Inflammatory macrophage treated with lipopolysaccharide for 4 hours (primary cell): ENCODE measurements at regions not wholly inside any gene's neighbourhood (a gene's known extent, or its start where the extent isn't known, plus 50 kb on each side); places are given as distances from the start of the nearest gene placed in this dataset.
"Not testable (repeated sequence)": the region's sequence is repeated elsewhere in the genome, so short reads cannot be mapped to it uniquely, and the experiment has no call there.

Experiments used
- DNase-seq: peaks from one replicate; pipeline ENCODE4 v3.0.0-alpha.2; 2020

- no peak for DNase-seq
These were observed 72.1 kb upstream of the HSPA9 start for GRCh38 chr5:138647261-138647788.

GRCh38 chr5:138646671-138647070 is 71.5 kb upstream of the HSPA9 start:
- DNase-seq, result no peak

- no peak for DNase-seq
These were observed 70.8 kb upstream of the HSPA9 start for GRCh38 chr5:138645778-138646575.

- DNase-seq, result no peak
These were observed 68.0 kb upstream of the HSPA9 start for GRCh38 chr5:138643040-138643791.

- DNase-seq, result peak; percentile 73
These were observed 66.5 kb upstream of the HSPA9 start for GRCh38 chr5:138641547-138642298.

- DNase-seq, result no peak
These were observed 65.5 kb upstream of the HSPA9 start for GRCh38 chr5:138640646-138641254.

GRCh38 chr5:138640138-138640537 is 64.9 kb upstream of the HSPA9 start:
- no peak for DNase-seq

- DNase-seq, result no peak
These were observed 64.1 kb upstream of the HSPA9 start for GRCh38 chr5:138639326-138639725.

GRCh38 chr5:138637256-138637655 is 62.1 kb upstream of the HSPA9 start:
- DNase-seq, result no peak

GRCh38 chr5:138636398-138636944 is 61.3 kb upstream of the HSPA9 start:
- DNase-seq, result no peak

GRCh38 chr5:138635708-138636107 is 60.5 kb upstream of the HSPA9 start:
- no peak for DNase-seq

GRCh38 chr5:138635265-138635664 is 60.1 kb upstream of the HSPA9 start:
- DNase-seq, result no peak

GRCh38 chr5:138634804-138635203 is 59.6 kb upstream of the HSPA9 start:
- DNase-seq, result not testable (repeated sequence)

GRCh38 chr5:138632900-138633489 is 57.8 kb upstream of the HSPA9 start:
- DNase-seq, result peak; percentile 94

- no peak for DNase-seq
These were observed 56.1 kb upstream of the HSPA9 start for GRCh38 chr5:138631096-138631928.

GRCh38 chr5:138629392-138629791 is 54.2 kb upstream of the HSPA9 start:
- no peak for DNase-seq

GRCh38 chr5:138626333-138626944 is 51.2 kb upstream of the HSPA9 start:
- no peak for DNase-seq

- DNase-seq, result peak; percentile 77
These were observed 49.9 kb upstream of the HSPA9 start for GRCh38 chr5:138625134-138625533.
